NB4 (cell line): ENCODE measurements at regions not wholly inside any gene's neighbourhood (a gene's known extent, or its start where the extent isn't known, plus 50 kb on each side); places are given as distances from the start of the nearest gene placed in this dataset.
"Not testable (repeated sequence)": the region's sequence is repeated elsewhere in the genome, so short reads cannot be mapped to it uniquely, and the experiment has no call there.

Source experiments
- CTCF ChIP-seq: IDR thresholded peaks from one replicate; pipeline ENCODE4 v1.5.1; 2012; ENCODE audit warnings: low read depth, low read length
- MYC ChIP-seq: IDR thresholded peaks from 2 replicates; pipeline ENCODE4 v1.6.1; 2011; ENCODE audit warnings: low read depth, low read length
- POLR2A ChIP-seq: IDR thresholded peaks from 2 replicates; pipeline ENCODE4 v1.6.1; 2011; ENCODE audit warnings: mild to moderate bottlenecking; ENCODE audit not compliant: insufficient read length; ENCODE audit errors: extremely low read depth
- TF ChIP-seq, protein P1 (sequence below): IDR thresholded peaks from 2 replicates; pipeline ENCODE4 v1.6.1; 2011; ENCODE audit warnings: low read depth, low read length

DNA sequence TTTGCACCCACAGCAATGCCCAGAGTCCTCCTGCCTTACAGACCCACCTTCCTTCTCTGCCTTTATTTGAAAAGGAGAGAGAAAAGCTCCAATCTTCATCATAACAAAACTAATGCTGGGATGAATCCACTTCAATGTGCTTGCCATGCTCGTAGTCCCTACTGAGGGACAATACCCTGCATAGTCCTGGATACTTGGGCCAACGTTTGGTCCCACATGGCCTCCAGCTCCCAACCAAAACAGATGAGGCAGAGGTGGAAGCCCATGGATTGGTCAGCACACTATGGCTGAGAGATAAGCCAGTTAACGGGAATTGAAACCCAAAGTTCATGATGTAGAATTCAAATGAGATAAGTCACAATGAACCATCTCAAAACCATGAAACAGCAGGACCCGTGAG lies 115.8 kb downstream of the KBTBD2 start:
- not testable (repeated sequence) for TF ChIP-seq CTCF, POLR2A, MYC
- TF ChIP-seq, protein P1, sequence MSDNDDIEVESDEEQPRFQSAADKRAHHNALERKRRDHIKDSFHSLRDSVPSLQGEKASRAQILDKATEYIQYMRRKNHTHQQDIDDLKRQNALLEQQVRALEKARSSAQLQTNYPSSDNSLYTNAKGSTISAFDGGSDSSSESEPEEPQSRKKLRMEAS, result not testable (repeated sequence)
